Kidney glomerular epithelial cell (primary cell): ENCODE measurements at regions not wholly inside any gene's neighbourhood (a gene's known extent, or its start where the extent isn't known, plus 50 kb on each side); places are given as distances from the start of the nearest gene placed in this dataset.
"Not testable (repeated sequence)": the region's sequence is repeated elsewhere in the genome, so short reads cannot be mapped to it uniquely, and the experiment has no call there.

Experiments
- DNase-seq: peaks from one replicate; lab custom pipeline; 2025; lab: John Stamatoyannopoulos, UW

DNA sequence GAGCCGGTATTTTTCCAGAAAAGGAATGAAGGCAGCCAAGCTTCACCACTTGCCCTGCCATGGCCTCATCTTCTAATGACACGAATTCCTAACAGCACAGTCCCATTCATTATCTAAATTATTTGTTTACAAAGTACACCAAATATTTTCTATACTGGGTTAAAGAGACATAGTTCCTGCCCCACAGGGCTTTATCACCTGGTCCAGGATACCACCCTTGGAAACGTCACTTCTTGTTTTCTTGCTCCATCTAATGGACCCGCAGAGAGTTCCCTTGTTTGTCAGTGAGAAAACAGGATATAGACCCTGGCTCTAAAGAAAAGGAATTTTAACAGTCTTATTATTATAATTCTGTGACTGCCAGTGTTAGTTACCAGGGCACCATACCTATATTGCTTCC, 1165.4 kb downstream of the GATA3 start:
- no peak for DNase-seq

DNA sequence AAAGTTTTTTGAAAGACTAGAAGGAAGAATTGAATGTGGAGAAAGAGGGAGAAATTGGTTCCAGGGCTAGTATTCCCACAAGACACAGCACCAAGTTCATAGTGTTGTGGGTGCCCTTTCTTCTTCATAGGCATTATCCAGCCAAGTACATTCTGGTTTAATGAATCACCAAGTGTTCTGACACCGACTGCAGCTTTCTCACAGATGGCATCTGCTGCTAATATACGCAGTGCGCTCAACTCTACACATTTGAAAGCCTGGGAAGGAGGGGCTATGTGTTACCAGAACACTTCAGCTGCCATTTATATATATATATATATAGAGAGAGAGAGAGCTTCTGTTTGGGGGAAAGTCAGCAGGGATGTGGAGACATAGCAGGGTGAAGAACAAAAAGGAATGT, 1168.4 kb downstream of the GATA3 start:
- no peak for DNase-seq

GRCh38 chr10:9227679-9228365, 1173.3 kb downstream of the GATA3 start:
- DNase-seq = no peak

GRCh38 chr10:9228771-9229170, 1174.3 kb downstream of the GATA3 start:
- no peak for DNase-seq

- DNase-seq = no peak
These were observed 1175.3 kb downstream of the GATA3 start for GRCh38 chr10:9229702-9230244.

DNA sequence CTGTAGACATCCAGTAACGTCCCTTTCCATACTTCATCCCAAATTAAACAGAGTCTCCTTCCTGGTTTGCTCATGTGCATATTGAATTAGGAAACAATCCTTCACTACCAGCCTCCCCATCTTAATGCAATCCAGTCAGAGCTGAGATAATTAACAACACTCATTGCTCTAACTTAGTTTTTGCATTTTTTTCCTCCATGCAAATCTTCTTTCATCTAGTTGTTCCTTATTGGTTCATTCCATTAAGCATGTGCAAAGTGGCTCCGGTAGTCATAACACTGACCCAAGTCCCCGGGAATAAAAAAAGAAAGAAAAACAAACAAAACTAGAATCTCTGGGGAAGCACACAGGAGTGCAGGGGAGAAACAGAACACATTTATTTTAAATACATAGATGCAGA, 1176.1 kb downstream of the GATA3 start:
- no peak for DNase-seq

DNA sequence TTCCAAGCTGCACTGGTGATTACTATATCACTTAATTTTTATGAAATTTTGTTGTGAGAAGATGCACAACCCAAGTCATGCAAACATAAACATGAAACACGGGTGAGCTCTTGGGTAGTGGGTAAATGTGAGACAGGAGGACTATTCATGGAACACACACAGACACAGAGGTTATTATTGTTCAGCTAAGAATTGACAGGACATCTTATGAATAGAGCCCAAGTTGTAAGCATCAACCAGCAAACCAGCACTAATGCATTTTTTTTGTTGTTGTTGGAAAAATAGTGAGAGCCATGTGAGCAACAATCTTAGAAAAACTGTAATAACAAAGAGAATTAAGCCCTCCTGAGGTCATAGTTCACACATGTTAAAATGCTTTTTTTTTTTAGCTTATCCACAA, 1179.7 kb downstream of the GATA3 start:
- DNase-seq = no peak

GRCh38 chr10:9238041-9238440, 1183.6 kb downstream of the GATA3 start:
- no peak for DNase-seq

GRCh38 chr10:9239298-9239697, 1184.8 kb downstream of the GATA3 start:
- no peak for DNase-seq

DNA sequence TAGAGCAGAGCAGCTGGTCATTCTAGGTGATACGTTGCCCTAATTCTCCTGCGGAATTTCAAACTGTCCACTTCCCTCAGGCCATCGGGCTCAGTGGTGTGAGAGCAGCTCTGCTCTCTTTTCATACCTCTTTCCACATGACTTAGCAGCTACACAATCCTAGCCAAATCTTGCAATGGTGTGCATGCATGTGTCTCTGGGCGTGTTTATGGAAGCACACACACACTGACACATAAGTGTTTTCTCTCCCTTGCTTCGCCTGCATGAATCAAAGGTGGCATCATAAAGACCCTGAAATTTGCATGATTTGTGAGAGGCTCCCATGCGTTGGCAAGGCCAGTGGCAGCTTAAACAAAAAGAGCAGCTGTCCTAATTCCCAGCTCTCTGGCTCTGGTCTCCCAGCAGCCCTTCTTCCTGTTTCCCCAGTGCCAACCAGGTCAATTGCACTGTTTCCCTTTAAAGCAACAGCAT, 1189.5 kb downstream of the GATA3 start:
- DNase-seq = no peak

DNA sequence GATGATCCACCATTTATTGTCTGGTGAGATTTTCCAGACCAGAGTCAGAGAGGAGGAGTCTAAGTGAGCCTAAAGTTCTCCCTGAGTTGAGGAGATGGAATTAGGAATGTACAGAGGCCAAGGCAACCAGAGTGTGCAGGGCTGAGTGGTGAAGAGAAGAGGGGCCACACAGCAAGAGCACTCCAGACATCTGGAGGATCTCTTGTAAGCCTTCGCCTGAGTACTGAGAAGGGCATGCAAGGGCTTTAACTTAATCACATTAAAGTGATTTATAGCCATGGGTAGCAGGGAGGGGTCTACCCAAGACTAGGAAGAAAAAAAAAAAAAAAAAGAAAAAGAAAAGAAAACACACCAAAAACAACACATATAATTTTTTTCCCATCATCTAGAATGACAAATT, 1190.4 kb downstream of the GATA3 start:
- no peak for DNase-seq

GRCh38 chr10:9253121-9253520, 1198.6 kb downstream of the GATA3 start:
- no peak for DNase-seq

GRCh38 chr10:9254353-9254752, 1199.9 kb downstream of the GATA3 start:
- peak; percentile 39 for DNase-seq

DNA sequence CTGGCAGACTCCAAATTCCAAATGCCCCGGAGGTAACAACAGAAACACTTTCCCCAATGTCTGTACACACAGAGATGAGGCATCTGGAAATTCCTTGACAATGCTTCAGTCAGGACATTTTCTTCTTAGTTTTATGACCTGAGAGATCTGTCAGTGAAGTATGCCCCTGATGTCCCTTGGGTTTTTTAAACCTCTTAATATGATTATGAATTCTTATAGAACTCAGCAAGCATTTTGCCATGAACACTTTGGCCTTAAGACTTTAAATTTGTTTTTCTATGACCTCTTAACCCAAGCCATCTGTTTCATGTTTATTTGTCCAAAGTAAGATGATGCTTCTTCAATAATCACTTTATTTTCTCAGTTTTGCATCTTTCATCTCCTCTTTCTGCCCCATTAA, 1206.2 kb downstream of the GATA3 start:
- no peak for DNase-seq

GRCh38 chr10:9262770-9263169, 1208.3 kb downstream of the GATA3 start:
- DNase-seq = peak; percentile 8

- no peak for DNase-seq
These were observed 1213.7 kb downstream of the GATA3 start for GRCh38 chr10:9268176-9268575.

DNA sequence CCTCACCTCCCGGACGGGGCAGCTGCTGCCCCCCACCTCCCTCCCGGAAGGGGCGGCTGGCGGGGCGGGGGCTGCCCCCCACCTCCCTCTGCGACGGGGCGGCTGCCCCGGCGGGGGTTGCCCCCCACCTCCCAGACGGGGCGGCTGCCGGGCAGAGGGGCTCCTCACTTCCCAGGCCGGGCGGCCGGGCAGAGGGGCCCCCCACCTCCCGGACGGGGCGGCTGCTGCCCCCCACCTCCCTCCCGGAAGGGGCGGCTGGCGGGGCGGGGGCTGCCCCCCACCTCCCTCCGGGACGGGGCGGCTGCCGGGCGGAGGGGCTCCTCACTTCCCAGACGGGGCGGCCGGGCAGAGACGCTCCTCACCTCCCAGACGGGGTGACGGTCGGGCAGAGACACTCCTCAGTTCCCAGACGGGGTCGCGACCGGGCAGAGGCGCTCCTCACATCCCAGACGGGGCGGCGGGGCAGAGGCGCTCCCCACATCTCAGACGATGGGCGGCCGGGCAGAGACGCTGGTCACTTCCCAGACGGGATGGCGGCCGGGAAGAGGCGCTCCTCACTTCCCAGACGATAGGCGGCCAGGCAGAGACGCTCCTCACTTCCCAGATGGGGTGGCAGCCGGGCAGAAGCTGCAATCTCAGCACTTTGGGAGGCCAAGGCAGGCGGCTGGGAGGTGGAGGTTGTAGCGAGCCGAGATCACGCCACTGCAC, 1218.8 kb downstream of the GATA3 start:
- DNase-seq = not testable (repeated sequence)

DNA sequence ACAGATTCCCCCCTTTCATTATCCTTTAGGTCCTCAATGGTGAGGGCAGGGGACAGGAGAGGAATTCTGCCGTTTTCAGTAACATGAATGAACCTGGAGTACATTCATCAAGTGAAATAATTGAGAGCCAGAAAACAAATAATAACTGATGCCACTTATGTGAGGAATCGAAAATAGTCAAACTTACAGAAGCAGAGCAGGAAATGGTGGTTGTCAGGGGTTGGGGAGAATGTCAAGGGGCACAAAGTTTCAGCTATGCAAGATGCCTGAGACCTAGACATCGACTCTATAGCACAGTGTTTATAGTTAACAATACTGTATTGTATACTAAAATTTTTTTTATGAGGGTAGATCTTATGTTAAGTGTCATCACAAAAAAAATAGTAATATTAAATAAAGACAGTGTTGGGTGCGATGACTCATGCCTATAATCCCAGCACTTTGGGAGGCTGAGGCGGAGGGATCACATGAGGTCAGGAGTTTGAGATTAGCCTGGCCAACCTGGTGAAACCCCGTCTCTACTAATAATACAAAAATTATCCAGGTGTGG, 1219.8 kb downstream of the GATA3 start:
- no peak for DNase-seq

DNA sequence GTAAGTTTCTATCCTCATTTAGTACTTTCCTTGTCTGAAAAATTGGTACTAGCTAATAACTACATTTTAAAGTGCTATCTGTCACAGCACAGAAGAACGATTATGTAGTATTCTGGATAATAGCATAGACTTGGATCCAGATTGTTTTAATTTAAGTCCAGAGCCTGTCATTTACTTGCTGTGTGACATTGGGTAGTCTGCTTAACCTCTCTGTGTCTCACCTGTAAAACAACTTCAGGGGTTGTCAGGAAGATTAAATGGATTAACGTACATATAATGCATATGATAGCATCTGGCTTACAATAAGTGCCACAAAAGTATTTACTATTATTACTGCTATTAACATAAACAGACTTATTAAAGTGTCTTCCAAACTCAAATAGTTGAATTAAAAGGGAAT, 1221.4 kb downstream of the GATA3 start:
- DNase-seq = no peak

DNA sequence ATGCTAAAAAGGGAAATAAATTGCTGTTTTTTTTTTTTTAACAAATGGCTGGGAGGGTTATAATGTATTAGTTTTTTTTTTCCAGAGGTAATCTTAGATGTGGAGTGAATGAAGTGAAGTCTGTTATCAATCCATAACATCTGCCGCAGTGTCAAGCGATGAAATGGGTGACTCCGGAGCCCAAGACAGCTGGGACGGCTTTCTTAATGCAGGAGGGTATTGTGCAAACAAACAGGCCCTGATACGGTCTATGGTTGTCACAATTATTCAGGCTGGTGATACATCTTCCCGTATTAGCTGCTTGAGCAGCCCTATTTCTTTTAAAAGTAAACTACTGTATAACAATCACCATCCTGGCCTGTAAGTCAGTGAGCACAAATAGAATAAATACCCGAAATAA, 1231.2 kb downstream of the GATA3 start:
- no peak for DNase-seq

DNA sequence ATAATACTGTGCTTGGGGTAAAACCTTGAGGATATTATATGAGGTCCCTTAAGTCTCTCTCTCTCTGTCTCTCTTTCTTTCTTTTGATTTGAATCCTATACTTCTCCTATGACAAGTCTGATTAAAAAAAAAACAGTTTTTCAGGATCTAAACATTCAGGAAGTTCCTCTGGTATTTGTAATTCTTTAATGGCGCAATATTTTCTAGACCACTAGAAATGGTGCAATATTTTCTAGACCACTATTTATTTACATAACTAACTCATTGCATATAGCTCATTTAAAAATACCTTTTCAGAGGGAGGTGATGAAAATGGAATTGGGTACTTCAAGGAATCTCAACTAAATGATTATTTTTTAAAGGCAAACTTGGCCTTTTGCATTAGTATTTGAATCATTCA, 1235.3 kb downstream of the GATA3 start:
- DNase-seq = no peak

DNA sequence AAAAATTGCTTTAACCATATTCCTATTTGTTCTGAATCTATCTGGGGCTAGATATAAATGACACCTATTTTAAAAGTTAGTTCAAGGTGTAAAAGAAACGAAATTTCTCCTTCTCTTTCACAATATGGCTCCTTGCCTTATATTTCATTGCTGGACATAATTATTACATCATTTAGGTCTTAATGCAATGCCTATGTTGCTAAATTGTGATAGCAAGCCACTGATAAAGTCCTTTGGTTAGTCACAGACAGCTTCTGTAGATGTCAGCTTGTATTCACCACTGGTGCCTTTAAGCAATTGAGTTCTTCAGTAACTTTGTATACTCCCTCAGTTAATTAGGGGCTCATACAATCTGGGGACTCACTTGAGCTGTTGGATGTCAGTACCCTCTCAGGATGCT, 1236.6 kb downstream of the GATA3 start:
- DNase-seq = no peak

- DNase-seq = no peak
These were observed 1239.7 kb downstream of the GATA3 start for GRCh38 chr10:9294132-9294663.
